A549 (cell line): ENCODE measurements at regions not wholly inside any gene's neighbourhood (a gene's known extent, or its start where the extent isn't known, plus 50 kb on each side); places are given as distances from the start of the nearest gene placed in this dataset.

Experiments
- ATAC-seq, 2 experiments: fragments of 200-7000 bp in 1 of 2; fragments of >200 bp in 1 of 2; cut with Nextera tagmentation in 1 of 2; cut with Tn5 transposase in 1 of 2; 3 replicates each; pipeline versions ENCODE4 v1.8.0 to v1.9.1; 2018 to 2020; ENCODE audit warnings: mild to moderate bottlenecking in 1 of 2, moderate library complexity in 1 of 2
- CTCF ChIA-PET: fragments of 300-600 bp; sonication (Branson Sonifier 250); formaldehyde crosslinking; extraction: SDS; loops from one replicate; lab custom pipeline; 2021; ENCODE audit warnings: antibody characterized with exemption, inconsistent platforms; lab: Yijun Ruan, JAX
- POLR2A ChIA-PET: fragments of 350-600 bp; formaldehyde crosslinking; extraction: SDS; loops from one replicate; lab custom pipeline; 2021; ENCODE audit warnings: antibody characterized with exemption, inconsistent platforms; lab: Yijun Ruan, JAX
- DNase-seq, 2 experiments: peaks; one replicate each; pipeline versions ENCODE4 v3.0.0 to v3.0.0-alpha.2; 2011 to 2016; ENCODE audit warnings: low read depth in 1 of 2, low spot score in 1 of 2
- FAIRE-seq: peaks from 2 replicates; lab custom pipeline; 2011; peaks lifted over from hg19 to GRCh38; lab: Jason Lieb, UNC
- H3K27ac ChIP-seq, 2 experiments: fragments of >200 bp; sonication (Bioruptor Twin); formaldehyde crosslinking; 3 replicates each; pipeline ENCODE4 v1.5.1; 2016 to 2017
- H3K4me1 ChIP-seq: fragments of >200 bp; sonication (Bioruptor Twin); formaldehyde crosslinking; 3 replicates; pipeline ENCODE4 v1.6.1; 2016
- H3K4me2 ChIP-seq: fragments of >200 bp; sonication (Bioruptor Twin); formaldehyde crosslinking; 3 replicates; pipeline ENCODE4 v1.6.1; 2016
- H3K4me3 ChIP-seq: fragments of >200 bp; sonication (Bioruptor Twin); formaldehyde crosslinking; 3 replicates; pipeline ENCODE4 v1.5.1; 2016
- H3K9me3 ChIP-seq: fragments of >200 bp; sonication (Bioruptor Twin); formaldehyde crosslinking; 3 replicates; pipeline ENCODE4 v1.6.1; 2016
- BHLHE40 ChIP-seq: IDR thresholded peaks from 2 replicates; pipeline ENCODE4 v1.6.1; 2012; ENCODE audit warnings: low read depth, low read length, inconsistent platforms
- CHD4 ChIP-seq: fragments of 200-600 bp; sonication (generic); IDR thresholded peaks from 2 replicates; pipeline ENCODE4 v1.6.1; 2016; ENCODE audit warnings: antibody characterized with exemption, mild to moderate bottlenecking, borderline replicate concordance
- EP300 ChIP-seq, 2 experiments: fragments of >200 bp; sonication (Bioruptor Twin); formaldehyde crosslinking; IDR thresholded peaks; 2 replicates in 1 of 2; 3 replicates in 1 of 2; pipeline ENCODE4 v1.6.1; 2016 to 2017
- ESRRA ChIP-seq: fragments of 150-350 bp; IDR thresholded peaks from 2 replicates; pipeline ENCODE4 v1.6.1; 2014; ENCODE audit warnings: mild to moderate bottlenecking, low read length, borderline replicate concordance
- FOSB ChIP-seq: fragments of 250-450 bp; sonication (Bioruptor Pico); IDR thresholded peaks from 2 replicates; pipeline ENCODE4 v1.5.0; 2020; ENCODE audit warnings: mild to moderate bottlenecking, moderate library complexity
- FOSL2 ChIP-seq, 2 experiments: fragments of 450-650 bp in 1 of 2; fragments of >200 bp in 1 of 2; sonication (Bioruptor Twin) in 1 of 2; formaldehyde crosslinking; IDR thresholded peaks; 2 replicates each; pipeline versions ENCODE4 v1.5.0 to v1.6.1; 2016 to 2020; ENCODE audit warnings: mild to moderate bottlenecking in 1 of 2, moderate library complexity in 1 of 2
- GATA3 ChIP-seq: IDR thresholded peaks from 2 replicates; pipeline ENCODE4 v1.6.1; 2012; ENCODE audit warnings: borderline replicate concordance
- HDAC2 ChIP-seq: fragments of 200-600 bp; sonication (generic); IDR thresholded peaks from 2 replicates; pipeline ENCODE4 v1.6.1; 2016
- HMGXB4 ChIP-seq: fragments of 250-450 bp; sonication (Bioruptor Pico); IDR thresholded peaks from 2 replicates; pipeline ENCODE4 v1.5.0; 2021; ENCODE audit warnings: mild to moderate bottlenecking, moderate library complexity, borderline replicate concordance
- HOXA7 ChIP-seq: fragments of 250-450 bp; sonication (Bioruptor Pico); IDR thresholded peaks from 2 replicates; pipeline ENCODE4 v1.5.0; 2020; ENCODE audit warnings: mild to moderate bottlenecking, moderate library complexity
- HOXB5 ChIP-seq: fragments of 250-450 bp; sonication (Bioruptor Pico); IDR thresholded peaks from 2 replicates; pipeline ENCODE4 v1.5.0; 2020; ENCODE audit warnings: mild to moderate bottlenecking, moderate library complexity
- JUN ChIP-seq, 2 experiments: fragments of >200 bp; sonication (Bioruptor Twin); formaldehyde crosslinking; IDR thresholded peaks; 2 replicates in 1 of 2; 3 replicates in 1 of 2; pipeline ENCODE4 v1.6.1; 2016 to 2017
- NFE2L2 ChIP-seq: fragments of 150-350 bp; conservative IDR thresholded peaks from 2 replicates; pipeline ENCODE4 v1.6.1; 2014; ENCODE audit warnings: low read length
- NR3C1 ChIP-seq: fragments of >200 bp; sonication (Bioruptor Twin); formaldehyde crosslinking; IDR thresholded peaks from 3 replicates; pipeline ENCODE4 v1.6.1; 2017
- PBX3 ChIP-seq: IDR thresholded peaks from 2 replicates; pipeline ENCODE4 v1.6.1; 2012
- POLR2AphosphoS2 ChIP-seq: conservative IDR thresholded peaks from 2 replicates; pipeline ENCODE4 v1.6.1; 2012; ENCODE audit warnings: low read length, improper control_type of control experiment, inconsistent platforms
- REST ChIP-seq: fragments of 200-600 bp; sonication (generic); IDR thresholded peaks from 2 replicates; pipeline ENCODE4 v1.6.1; 2016; ENCODE audit warnings: antibody characterized with exemption, mild to moderate bottlenecking, moderate library complexity
- RFX5 ChIP-seq: fragments of 450-650 bp; IDR thresholded peaks from 2 replicates; pipeline ENCODE4 v1.7.1; 2014; ENCODE audit warnings: antibody characterized with exemption, mild to moderate bottlenecking, moderate library complexity
- SMC3 ChIP-seq: fragments of >200 bp; sonication (Bioruptor Twin); formaldehyde crosslinking; IDR thresholded peaks from 3 replicates; pipeline ENCODE4 v1.6.1; 2018; ENCODE audit warnings: inconsistent platforms
- SREBF2 ChIP-seq: fragments of 450-650 bp; IDR thresholded peaks from 2 replicates; pipeline ENCODE4 v1.6.1; 2014; ENCODE audit warnings: mild to moderate bottlenecking, moderate library complexity
- ZFP36 ChIP-seq: fragments of 450-650 bp; IDR thresholded peaks from 2 replicates; pipeline ENCODE4 v1.6.1; 2014; ENCODE audit warnings: borderline replicate concordance; ENCODE audit not compliant: partially characterized antibody
- WGBS: methylation state at CpG from one replicate; pipeline ENCODE4 v1.1.6; 2017; ENCODE audit errors: missing lambda C conversion rate; 5-methylcytosine and 5-hydroxymethylcytosine counted together

GRCh38 chr7:130877236-130877990 is 143.4 kb upstream of the KLF14 start:
- CTCF ChIA-PET, result interaction anchor here (0.5 to 1.6 kb wide), 2 partner anchors 8 to 19 kb away, joined by 3 to 7 read pairs; no protein-coding TSS in a partner anchor
- ATAC-seq (no peak), DNase-seq (no peak), FAIRE-seq (no peak)
- TF ChIP-seq POLR2AphosphoS2 (0 out of 2 replicates have a peak, but pooled peaks have one; percentile 35), NFE2L2 (no peak), SREBF2 (no peak), GATA3 (no peak), CHD4 (no peak), BHLHE40 (no peak)
- H3K4me3 ChIP-seq, result no peak overlapping the region
- H3K4me1 ChIP-seq, result peaks cover 97% of the 10 kb centered on the region
- 87% methylated on average over 10 of the region's 10 CpGs for WGBS
- no peak overlapping the region for H3K4me2 ChIP-seq
- POLR2A ChIA-PET, result no interaction called here
- H3K27ac ChIP-seq, result peak overlapping the region; percentile 3 to 70; a peak in 4 of 6 replicates
- H3K9me3 ChIP-seq, result no peaks in the 10 kb centered on the region

- ChIA-PET POLR2A (no interaction called here), CTCF (interaction anchor here (0.5 to 1.6 kb wide), 2 partner anchors 7 to 19 kb away, joined by 3 to 7 read pairs; no protein-coding TSS in a partner anchor)
- whole genome bisulfite sequencing, result 96% methylated on average over 4 of the region's 4 CpGs
- no peak overlapping the region for H3K4me2 ChIP-seq
- FAIRE-seq, result no peak
- ATAC-seq, result no peak
- TF ChIP-seq HOXB5 (CRISPR knock-in tag) (no peak), RFX5 (no peak), NR3C1 (no peak), ESRRA (no peak), HOXA7 (CRISPR knock-in tag) (no peak), HDAC2 (no peak), EP300 (IDR thresholded peaks at IDR 0.05) (no peak), SMC3 (no peak), FOSL2 (IDR thresholded peaks at IDR 0.05) (no peak), FOSL2 (CRISPR knock-in tag; IDR thresholded peaks at IDR 0.05) (no peak), POLR2AphosphoS2 (no peak)
- H3K4me3 ChIP-seq, result no peak overlapping the region
- peaks cover 98% of the 10 kb centered on the region for H3K4me1 ChIP-seq
- no peaks in the 10 kb centered on the region for H3K9me3 ChIP-seq
- H3K27ac ChIP-seq, result peak overlapping the region in 1 of 2 experiments; percentile 31; a peak in 2 of 6 replicates
- no peak for DNase-seq
Observed at GRCh38 chr7:130877991-130878305, 143.9 kb upstream of the KLF14 start.

- Histone ChIP-seq H3K4me1 (peaks cover 98% of the 10 kb centered on the region), H3K4me3 (no peak overlapping the region), H3K27ac (peak overlapping the region; percentile 94; a peak in 4 of 6 replicates), H3K4me2 (peak overlapping the region; percentile 0; the same call in 1 of the 3 replicates), H3K9me3 (no peaks in the 10 kb centered on the region)
- 45% methylated on average over 2 of the region's 2 CpGs for WGBS
- TF ChIP-seq JUN (IDR thresholded peaks at IDR 0.05) (0 out of 5 replicates have a peak, but pooled peaks of 1 of the 2 experiments have one; percentile 17), HMGXB4 (CRISPR knock-in tag) (no peak)
- DNase-seq, result no peak
- no peak for ATAC-seq
- POLR2A ChIA-PET, result no interaction called here
- FAIRE-seq, result no peak
- CTCF ChIA-PET, result no interaction called here
Observed at GRCh38 chr7:130878785-130879184, 144.8 kb upstream of the KLF14 start.

GRCh38 chr7:130879191-130879590 is 145.2 kb upstream of the KLF14 start:
- no peak for DNase-seq
- CTCF ChIA-PET, result interaction anchor here (0.6 kb wide), 1 partner anchor 12 kb away, joined by 3 read pairs; no protein-coding TSS in a partner anchor
- 87% methylated on average over 2 of the region's 2 CpGs for WGBS

More at GRCh38 chr7:130879191-130879590, 145.2 kb upstream of the KLF14 start:
- Histone ChIP-seq H3K27ac (peak overlapping the region; percentile 94; a peak in 4 of 6 replicates), H3K4me2 (0 out of 3 replicates have a peak overlapping the region, but pooled peaks have one; percentile 0), H3K9me3 (no peaks in the 10 kb centered on the region), H3K4me1 (peaks cover 99% of the 10 kb centered on the region), H3K4me3 (no peak overlapping the region)
- ATAC-seq (no peak), FAIRE-seq (no peak)
- TF ChIP-seq ZFP36 (no peak), REST (no peak), PBX3 (no peak), FOSB (CRISPR knock-in tag) (no peak)
- POLR2A ChIA-PET, result no interaction called here
